ENCODE measurements at regions not wholly inside any gene's neighbourhood (a gene's known extent, or its start where the extent isn't known, plus 50 kb on each side); places are given as distances from the start of the nearest gene placed in this dataset.

- TF ChIP-seq, protein P1, sequence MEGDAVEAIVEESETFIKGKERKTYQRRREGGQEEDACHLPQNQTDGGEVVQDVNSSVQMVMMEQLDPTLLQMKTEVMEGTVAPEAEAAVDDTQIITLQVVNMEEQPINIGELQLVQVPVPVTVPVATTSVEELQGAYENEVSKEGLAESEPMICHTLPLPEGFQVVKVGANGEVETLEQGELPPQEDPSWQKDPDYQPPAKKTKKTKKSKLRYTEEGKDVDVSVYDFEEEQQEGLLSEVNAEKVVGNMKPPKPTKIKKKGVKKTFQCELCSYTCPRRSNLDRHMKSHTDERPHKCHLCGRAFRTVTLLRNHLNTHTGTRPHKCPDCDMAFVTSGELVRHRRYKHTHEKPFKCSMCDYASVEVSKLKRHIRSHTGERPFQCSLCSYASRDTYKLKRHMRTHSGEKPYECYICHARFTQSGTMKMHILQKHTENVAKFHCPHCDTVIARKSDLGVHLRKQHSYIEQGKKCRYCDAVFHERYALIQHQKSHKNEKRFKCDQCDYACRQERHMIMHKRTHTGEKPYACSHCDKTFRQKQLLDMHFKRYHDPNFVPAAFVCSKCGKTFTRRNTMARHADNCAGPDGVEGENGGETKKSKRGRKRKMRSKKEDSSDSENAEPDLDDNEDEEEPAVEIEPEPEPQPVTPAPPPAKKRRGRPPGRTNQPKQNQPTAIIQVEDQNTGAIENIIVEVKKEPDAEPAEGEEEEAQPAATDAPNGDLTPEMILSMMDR (conservative IDR thresholded peaks at IDR 0.05), result no peak
- TF ChIP-seq EZH2 (IDR thresholded peaks at IDR 0.05; ENCODE audit: low read depth), result no peak
These were observed 71.3 kb upstream of the NRXN1 start for GRCh38 chr2:51103205-51103604.

All from PC-9 (cell line).